ENCODE measurements at regions not wholly inside any gene's neighbourhood (a gene's known extent, or its start where the extent isn't known, plus 50 kb on each side); places are given as distances from the start of the nearest gene placed in this dataset.

GRCh38 chr10:128514536-128514935 is 388.3 kb upstream of the MKI67 start:
- Histone ChIP-seq H3K27me3 (ENCODE audit: control insufficient read depth, insufficient read depth, low read length) (no peaks in the 10 kb centered on the region), H3K36me3 (ENCODE audit: control insufficient read depth, insufficient read depth, low read length) (no peaks in the 10 kb centered on the region), H3K4me3 (ENCODE audit: low read depth, low read length) (no peak overlapping the region)
- no peak for TF ChIP-seq CTCF (IDR thresholded peaks at IDR 0.05; ENCODE audit: insufficient read depth, low read length, poor library complexity, severe bottlenecking)
- DNase-seq (ENCODE audit: low read depth), result no peak

GRCh38 chr10:128516180-128516579 is 390.0 kb upstream of the MKI67 start:
- Histone ChIP-seq H3K4me3 (ENCODE audit: low read depth, low read length) (no peak overlapping the region), H3K27me3 (ENCODE audit: control insufficient read depth, insufficient read depth, low read length) (no peaks in the 10 kb centered on the region), H3K36me3 (ENCODE audit: control insufficient read depth, insufficient read depth, low read length) (no peaks in the 10 kb centered on the region)
- TF ChIP-seq CTCF (IDR thresholded peaks at IDR 0.05; ENCODE audit: insufficient read depth, low read length, poor library complexity, severe bottlenecking), result no peak
- DNase-seq (ENCODE audit: low read depth), result no peak

GRCh38 chr10:128517167-128517566 is 390.9 kb upstream of the MKI67 start:
- DNase-seq (ENCODE audit: low read depth), result no peak

GRCh38 chr10:128518000-128518399 is 391.8 kb upstream of the MKI67 start:
- DNase-seq (ENCODE audit: low read depth), result no peak
- Histone ChIP-seq H3K36me3 (ENCODE audit: control insufficient read depth, insufficient read depth, low read length) (no peaks in the 10 kb centered on the region), H3K27me3 (ENCODE audit: control insufficient read depth, insufficient read depth, low read length) (no peaks in the 10 kb centered on the region), H3K4me3 (ENCODE audit: low read depth, low read length) (no peak overlapping the region)
- no peak for TF ChIP-seq CTCF (IDR thresholded peaks at IDR 0.05; ENCODE audit: insufficient read depth, low read length, poor library complexity, severe bottlenecking)

More at GRCh38 chr10:128517167-128517566, 390.9 kb upstream of the MKI67 start:
- no peak for TF ChIP-seq CTCF (IDR thresholded peaks at IDR 0.05; ENCODE audit: insufficient read depth, low read length, poor library complexity, severe bottlenecking)
- Histone ChIP-seq H3K36me3 (ENCODE audit: control insufficient read depth, insufficient read depth, low read length) (no peaks in the 10 kb centered on the region), H3K4me3 (ENCODE audit: low read depth, low read length) (no peak overlapping the region), H3K27me3 (ENCODE audit: control insufficient read depth, insufficient read depth, low read length) (no peaks in the 10 kb centered on the region)

GRCh38 chr10:128519581-128519980 is 393.4 kb upstream of the MKI67 start:
- no peak overlapping the region for H3K4me3 ChIP-seq (ENCODE audit: low read depth, low read length)
- H3K27me3 ChIP-seq (ENCODE audit: control insufficient read depth, insufficient read depth, low read length), result no peaks in the 10 kb centered on the region
- TF ChIP-seq CTCF (IDR thresholded peaks at IDR 0.05; ENCODE audit: insufficient read depth, low read length, poor library complexity, severe bottlenecking), result no peak
- DNase-seq (ENCODE audit: low read depth), result no peak
- no peaks in the 10 kb centered on the region for H3K36me3 ChIP-seq (ENCODE audit: control insufficient read depth, insufficient read depth, low read length)

- no peak for TF ChIP-seq CTCF (IDR thresholded peaks at IDR 0.05; ENCODE audit: insufficient read depth, low read length, poor library complexity, severe bottlenecking)
- Histone ChIP-seq H3K4me3 (ENCODE audit: low read depth, low read length) (no peak overlapping the region), H3K27me3 (ENCODE audit: control insufficient read depth, insufficient read depth, low read length) (no peaks in the 10 kb centered on the region), H3K36me3 (ENCODE audit: control insufficient read depth, insufficient read depth, low read length) (no peaks in the 10 kb centered on the region)
- DNase-seq (ENCODE audit: low read depth), result no peak
These were observed 394.1 kb upstream of the MKI67 start for GRCh38 chr10:128520211-128520815.

Data from kidney epithelial cell (primary cell).